ENCODE measurements at regions not wholly inside any gene's neighbourhood (a gene's known extent, or its start where the extent isn't known, plus 50 kb on each side); places are given as distances from the start of the nearest gene placed in this dataset.

- TF ChIP-seq CTCF (conservative IDR thresholded peaks at IDR 0.05; ENCODE audit: low read depth, low read length) = no peak
- no peak for TF ChIP-seq EZH2 (IDR thresholded peaks at IDR 0.05; ENCODE audit: borderline replicate concordance, low read depth, low read length, poor library complexity, severe bottlenecking)
Measured at GRCh38 chr5:39671561-39671961, 246.8 kb upstream of the DAB2 start.

Data from A673 (cell line).